SU-DHL-6 (cell line): ENCODE measurements at regions not wholly inside any gene's neighbourhood (a gene's known extent, or its start where the extent isn't known, plus 50 kb on each side); places are given as distances from the start of the nearest gene placed in this dataset.

Experiments
- H2AFZ ChIP-seq: fragments of 200-600 bp; sonication (generic); 2 replicates; pipeline ENCODE4 v1.6.1; 2014; ENCODE audit warnings: low read depth, mild to moderate bottlenecking, moderate library complexity, mixed read lengths, antibody characterized with exemption, low read length; ENCODE audit not compliant: severe bottlenecking
- H3F3A ChIP-seq: fragments of 200-600 bp; shearing (Covaris generic); 2 replicates; pipeline ENCODE4 v1.6.0; 2016; ENCODE audit warnings: antibody characterized with exemption, mild to moderate bottlenecking; ENCODE audit not compliant: insufficient read depth
- H3K27ac ChIP-seq: fragments of 200-600 bp; sonication (generic); 2 replicates; pipeline ENCODE4 v1.5.1; 2016; ENCODE audit warnings: low read depth, mild to moderate bottlenecking, low read length, moderate library complexity, mixed read lengths
- H3K27me3 ChIP-seq: fragments of 200-600 bp; sonication (generic), shearing (Covaris generic); 2 replicates; pipeline ENCODE4 v1.6.0; 2014; ENCODE audit warnings: mild to moderate bottlenecking, low read length
- H3K36me3 ChIP-seq: fragments of 200-600 bp; sonication (generic); 2 replicates; pipeline ENCODE4 v1.6.1; 2014; ENCODE audit warnings: mild to moderate bottlenecking, low read length, mixed read lengths
- H3K4me2 ChIP-seq: fragments of 300-600, 200-600 bp; shearing (Covaris generic), sonication (generic); 2 replicates; pipeline ENCODE4 v1.6.0; 2014; ENCODE audit warnings: low read length, low read depth, mild to moderate bottlenecking; ENCODE audit not compliant: poor library complexity, severe bottlenecking
- H3K4me3 ChIP-seq: fragments of 200-600 bp; sonication (generic); 2 replicates; pipeline ENCODE4 v1.5.1; 2014; ENCODE audit warnings: antibody characterized with exemption, low read length, mild to moderate bottlenecking, mixed read lengths; ENCODE audit not compliant: insufficient read depth, poor library complexity, severe bottlenecking
- H3K79me2 ChIP-seq: fragments of 200-600 bp; sonication (generic); 2 replicates; pipeline ENCODE4 v1.6.1; 2014; ENCODE audit warnings: mild to moderate bottlenecking, low read length, moderate library complexity; ENCODE audit not compliant: insufficient read depth
- H3K9ac ChIP-seq: fragments of 200-600 bp; sonication (generic); 2 replicates; pipeline ENCODE4 v1.7.0; 2014; ENCODE audit warnings: mild to moderate bottlenecking, low read length
- H3K9me2 ChIP-seq: fragments of 200-600 bp; sonication (generic); replicated peaks from 2 replicates; pipeline ENCODE4 v1.6.1; 2014; ENCODE audit warnings: low read length; ENCODE audit not compliant: insufficient read depth
- H3K9me3 ChIP-seq: fragments of 200-600 bp; sonication (generic); 2 replicates; pipeline ENCODE4 v1.6.1; 2014; ENCODE audit warnings: low read length, mixed read lengths; ENCODE audit not compliant: insufficient read depth
- H4K20me1 ChIP-seq: fragments of 200-600 bp; sonication (generic); 2 replicates; pipeline ENCODE4 v1.6.1; 2014; ENCODE audit warnings: low read depth, mild to moderate bottlenecking, antibody characterized with exemption, low read length, moderate library complexity, mixed read lengths
- CTCF ChIP-seq: fragments of 200-600 bp; sonication (generic); IDR thresholded peaks from one replicate; pipeline ENCODE4 v1.5.1; 2017; ENCODE audit warnings: antibody characterized with exemption, mild to moderate bottlenecking, low read length, moderate library complexity; ENCODE audit not compliant: insufficient read depth, poor library complexity, severe bottlenecking
- EZH2phosphoT487 ChIP-seq: fragments of 200-600 bp; sonication (generic), shearing (Covaris generic); conservative IDR thresholded peaks from 2 replicates; pipeline ENCODE4 v1.6.1; 2018; ENCODE audit warnings: mild to moderate bottlenecking, antibody characterized with exemption, low read length, moderate library complexity, mixed read lengths

GRCh38 chr5:3925935-3926334 lies 330.3 kb downstream of the IRX1 start:
- Histone ChIP-seq H3K4me3 (no peak overlapping the region), H3K9me2 (no peaks in the 10 kb centered on the region), H3K36me3 (no peaks in the 10 kb centered on the region), H3K27me3 (no peaks in the 10 kb centered on the region), H2AFZ (no peak overlapping the region), H3F3A (no peaks in the 10 kb centered on the region), H3K4me2 (no peak overlapping the region), H3K9me3 (no peaks in the 10 kb centered on the region), H3K79me2 (no peaks in the 10 kb centered on the region), H3K9ac (no peak overlapping the region), H3K27ac (no peak overlapping the region), H4K20me1 (no peaks in the 10 kb centered on the region)
- no peak for TF ChIP-seq CTCF
- TF ChIP-seq EZH2phosphoT487, result no peak

- no peak overlapping the region for H3K27ac ChIP-seq
- no peaks in the 10 kb centered on the region for H4K20me1 ChIP-seq
- no peak for TF ChIP-seq CTCF
- TF ChIP-seq EZH2phosphoT487, result no peak
- H3K4me2 ChIP-seq, result no peak overlapping the region
- no peak overlapping the region for H2AFZ ChIP-seq
- H3K27me3 ChIP-seq, result no peaks in the 10 kb centered on the region
- H3K9me3 ChIP-seq, result no peaks in the 10 kb centered on the region
- H3K9me2 ChIP-seq, result no peaks in the 10 kb centered on the region
- H3K4me3 ChIP-seq, result no peak overlapping the region
- H3K79me2 ChIP-seq, result no peaks in the 10 kb centered on the region
- H3F3A ChIP-seq, result no peaks in the 10 kb centered on the region
- no peaks in the 10 kb centered on the region for H3K36me3 ChIP-seq
- H3K9ac ChIP-seq, result no peak overlapping the region
Observed at GRCh38 chr5:3929799-3930198, 334.2 kb downstream of the IRX1 start.

GRCh38 chr5:3931976-3932375 lies 336.3 kb downstream of the IRX1 start:
- Histone ChIP-seq H3K9me3 (no peaks in the 10 kb centered on the region), H3K36me3 (no peaks in the 10 kb centered on the region), H2AFZ (no peak overlapping the region), H3K27me3 (no peaks in the 10 kb centered on the region), H3K4me2 (no peak overlapping the region), H3K4me3 (no peak overlapping the region), H3K27ac (no peak overlapping the region), H3K79me2 (no peaks in the 10 kb centered on the region), H3F3A (no peaks in the 10 kb centered on the region), H3K9me2 (no peaks in the 10 kb centered on the region), H4K20me1 (no peaks in the 10 kb centered on the region), H3K9ac (no peak overlapping the region)
- TF ChIP-seq CTCF (no peak), EZH2phosphoT487 (no peak)

GRCh38 chr5:3933536-3933935 lies 337.9 kb downstream of the IRX1 start:
- Histone ChIP-seq H3K9me2 (no peaks in the 10 kb centered on the region), H3K4me2 (no peak overlapping the region), H3F3A (no peaks in the 10 kb centered on the region), H3K36me3 (no peaks in the 10 kb centered on the region), H3K27me3 (no peaks in the 10 kb centered on the region), H3K27ac (no peak overlapping the region), H3K9ac (no peak overlapping the region), H3K4me3 (no peak overlapping the region), H3K9me3 (no peaks in the 10 kb centered on the region), H2AFZ (no peak overlapping the region), H3K79me2 (no peaks in the 10 kb centered on the region), H4K20me1 (no peaks in the 10 kb centered on the region)
- TF ChIP-seq CTCF (no peak), EZH2phosphoT487 (no peak)
